Head of caudate nucleus (tissue), 42 donors: ENCODE measurements at regions not wholly inside any gene's neighbourhood (a gene's known extent, or its start where the extent isn't known, plus 50 kb on each side); places are given as distances from the start of the nearest gene placed in this dataset.
A peak's percentile ranks its signal among the peaks of the same experiment; 100 is the strongest.

Experiments
- DNase-seq, 42 donors: peaks; one replicate each; pipeline versions ENCODE4 v3.0.0 to v3.0.0-alpha.2; 2020 to 2021; ENCODE audit warnings: mixed read lengths in 7 of 42
- intact Hi-C: fragments of 100-400 bp; cut with DNase I; formaldehyde crosslinking; loops from one replicate; pipeline ENCODE4 v1.15.0; 2022

- intact Hi-C loops, result no loop called here
- no peak for DNase-seq
Measured at GRCh38 chr10:24039315-24039714, 169.6 kb upstream of the KIAA1217 start.

- DNase-seq, result no peak
- intact Hi-C loops, result no loop called here
Measured at GRCh38 chr10:24039897-24040296, 169.0 kb upstream of the KIAA1217 start.

DNA sequence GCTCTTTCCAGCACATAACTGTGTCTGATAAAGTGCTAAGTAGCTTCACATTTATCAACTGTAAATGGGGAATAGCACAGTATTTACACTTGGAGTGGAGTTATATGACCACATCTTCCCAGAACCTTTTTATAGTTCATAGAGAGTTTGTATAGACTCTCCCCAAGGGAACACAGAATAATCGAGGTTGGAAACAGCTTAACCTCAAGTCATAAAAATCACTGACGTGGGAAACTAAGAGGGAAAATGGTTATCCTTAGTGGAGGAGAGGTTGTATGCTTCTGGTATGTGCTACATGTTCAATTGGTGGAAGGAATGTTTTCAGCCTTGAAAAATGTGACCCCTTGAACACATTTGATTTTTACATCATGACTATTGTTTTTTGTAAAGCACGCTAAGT lies 167.9 kb upstream of the KIAA1217 start:
- intact Hi-C loops, result no loop called here
- DNase-seq, result no peak

GRCh38 chr10:24041834-24042233 lies 167.1 kb upstream of the KIAA1217 start:
- intact Hi-C loops, result no loop called here
- DNase-seq, result no peak

DNA sequence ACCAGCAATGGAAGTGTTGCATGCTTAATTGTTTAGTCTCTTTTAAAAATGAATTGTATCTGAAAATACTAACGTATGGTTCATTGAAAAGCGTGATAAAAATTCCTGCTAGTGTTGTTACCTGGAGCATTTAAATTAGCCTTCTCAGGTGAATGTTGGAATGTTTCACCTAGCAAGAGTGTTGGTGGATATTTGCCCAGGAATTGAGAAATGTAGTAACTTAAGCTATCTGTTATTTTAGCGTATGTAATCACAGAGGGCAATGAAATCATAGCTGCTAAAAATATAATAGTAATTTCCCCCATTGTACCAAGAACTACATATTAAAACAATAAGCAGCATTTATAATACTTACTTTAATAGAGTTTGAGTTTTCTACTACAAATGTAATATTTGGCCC lies 166.1 kb upstream of the KIAA1217 start:
- no peak for DNase-seq
- intact Hi-C loops, result no loop called here

DNA sequence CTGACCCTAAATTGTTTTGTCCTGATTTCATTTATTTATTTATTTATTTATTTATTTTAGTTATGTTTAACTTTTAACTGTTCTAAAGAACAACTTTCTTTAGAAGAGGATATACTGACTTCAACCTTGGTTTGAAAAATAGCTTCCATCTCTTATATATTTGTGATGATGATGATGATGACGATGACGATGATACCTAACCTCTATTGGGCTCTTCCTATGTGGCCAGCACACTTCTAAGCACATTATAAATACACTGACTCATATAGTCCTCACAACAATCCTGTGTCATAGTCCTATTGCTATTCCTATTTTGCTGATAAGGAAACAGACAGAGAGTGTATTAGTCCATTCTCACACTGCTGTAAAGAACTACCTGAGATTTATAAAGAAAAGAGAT lies 162.9 kb upstream of the KIAA1217 start:
- intact Hi-C loops, result no loop called here
- no peak for DNase-seq

- no peak for DNase-seq
- intact Hi-C loops, result no loop called here
Measured at GRCh38 chr10:24047176-24047575, 161.8 kb upstream of the KIAA1217 start.

GRCh38 chr10:24054421-24054820 lies 154.5 kb upstream of the KIAA1217 start:
- DNase-seq, result no peak
- intact Hi-C loops, result no loop called here

DNA sequence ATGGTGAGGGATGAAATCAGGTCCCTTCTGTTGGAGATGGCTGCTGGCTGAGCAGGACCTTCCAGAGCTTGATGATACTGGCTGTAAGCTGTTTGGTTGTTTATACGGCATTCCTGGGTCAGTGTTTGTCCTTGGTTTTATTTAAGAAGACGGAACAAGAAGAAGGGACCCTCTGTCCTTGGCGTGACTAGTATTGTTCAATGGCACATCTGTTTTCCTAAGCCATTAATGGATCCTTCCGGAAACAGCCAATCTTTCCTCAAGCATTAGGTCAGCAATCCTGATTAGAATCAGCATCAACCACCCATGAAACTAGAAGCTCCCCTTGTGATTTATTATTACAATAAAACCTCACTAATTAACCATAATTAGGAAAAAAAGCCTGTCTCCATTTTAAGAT lies 128.7 kb upstream of the KIAA1217 start:
- intact Hi-C loops, result no loop called here
- DNase-seq, result no peak

- intact Hi-C loops, result no loop called here
- DNase-seq, result no peak
Measured at GRCh38 chr10:24086296-24087086, 122.4 kb upstream of the KIAA1217 start.

GRCh38 chr10:24091256-24091655 lies 117.7 kb upstream of the KIAA1217 start:
- intact Hi-C loops, result no loop called here
- no peak for DNase-seq

DNA sequence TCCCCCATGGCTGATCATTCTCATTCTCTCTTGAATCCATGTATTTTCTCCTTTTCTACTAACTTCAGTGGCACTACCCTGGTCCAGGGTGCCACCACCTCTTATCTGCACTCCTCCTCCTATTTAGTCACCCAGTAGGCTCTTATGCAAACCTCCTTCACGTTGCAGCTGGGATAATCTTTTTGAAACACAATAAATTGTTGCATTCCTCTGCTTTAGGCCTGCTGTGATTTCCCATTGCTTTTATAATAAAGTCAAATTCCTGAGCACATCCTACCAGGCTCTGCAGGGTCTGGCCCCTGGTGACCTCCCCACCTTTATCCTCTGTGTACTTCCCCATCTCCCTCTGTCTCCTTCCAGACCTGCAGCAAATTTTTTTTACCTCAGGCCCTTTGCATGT lies 112.7 kb upstream of the KIAA1217 start:
- intact Hi-C loops, result no loop called here
- DNase-seq, result no peak

GRCh38 chr10:24097751-24098207 lies 111.2 kb upstream of the KIAA1217 start:
- no peak for DNase-seq
- intact Hi-C loops, result no loop called here

GRCh38 chr10:24104895-24105294 lies 104.0 kb upstream of the KIAA1217 start:
- intact Hi-C loops, result no loop called here
- DNase-seq, result no peak

- intact Hi-C loops, result no loop called here
Measured at GRCh38 chr10:24113901-24114300, 95.0 kb upstream of the KIAA1217 start.

DNA sequence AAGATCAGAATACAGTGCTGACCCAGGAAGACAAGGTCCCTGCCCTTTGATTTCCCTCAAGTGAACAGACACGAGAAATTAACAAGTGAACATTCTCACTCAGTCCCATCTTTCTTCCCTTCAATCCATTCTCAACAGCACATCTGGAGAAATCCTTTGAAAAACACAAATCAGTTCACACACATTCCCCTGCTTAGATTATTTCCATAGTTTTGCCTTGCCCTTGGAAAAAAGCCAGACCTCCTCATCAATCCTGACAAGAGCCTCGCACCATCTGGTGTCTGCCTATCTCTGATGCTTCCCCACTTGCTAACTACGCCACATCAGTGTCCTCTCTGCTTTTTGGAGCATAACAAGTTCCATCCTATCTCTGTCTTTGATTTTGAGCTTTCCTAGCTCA lies 94.4 kb upstream of the KIAA1217 start:
- intact Hi-C loops, result no loop called here
- DNase-seq, result no peak

More at GRCh38 chr10:24113901-24114300, 95.0 kb upstream of the KIAA1217 start:
- no peak for DNase-seq

- no peak for DNase-seq
- intact Hi-C loops, result no loop called here
Measured at GRCh38 chr10:24115403-24115802, 93.5 kb upstream of the KIAA1217 start.

- DNase-seq, result peak in 2 of 42 donors; percentile 5 to 8
- intact Hi-C loops, result no loop called here
Measured at GRCh38 chr10:24118246-24118645, 90.7 kb upstream of the KIAA1217 start.

- intact Hi-C loops, result no loop called here
- DNase-seq, result no peak
Measured at GRCh38 chr10:24119896-24120295, 89.0 kb upstream of the KIAA1217 start.

- intact Hi-C loops, result no loop called here
- no peak for DNase-seq
Measured at GRCh38 chr10:24120646-24121045, 88.3 kb upstream of the KIAA1217 start.

GRCh38 chr10:24127516-24127915 lies 81.4 kb upstream of the KIAA1217 start:
- intact Hi-C loops, result no loop called here
- DNase-seq, result no peak
